HG02588 (cell line): ENCODE measurements at regions not wholly inside any gene's neighbourhood (a gene's known extent, or its start where the extent isn't known, plus 50 kb on each side); places are given as distances from the start of the nearest gene placed in this dataset.

Experiments
- ATAC-seq: cut with Tn5 transposase; IDR thresholded peaks from one replicate; pipeline ENCODE4 v1.9.1; 2021; ENCODE audit warnings: mild to moderate bottlenecking, moderate library complexity; ENCODE audit not compliant: unreplicated experiment

DNA sequence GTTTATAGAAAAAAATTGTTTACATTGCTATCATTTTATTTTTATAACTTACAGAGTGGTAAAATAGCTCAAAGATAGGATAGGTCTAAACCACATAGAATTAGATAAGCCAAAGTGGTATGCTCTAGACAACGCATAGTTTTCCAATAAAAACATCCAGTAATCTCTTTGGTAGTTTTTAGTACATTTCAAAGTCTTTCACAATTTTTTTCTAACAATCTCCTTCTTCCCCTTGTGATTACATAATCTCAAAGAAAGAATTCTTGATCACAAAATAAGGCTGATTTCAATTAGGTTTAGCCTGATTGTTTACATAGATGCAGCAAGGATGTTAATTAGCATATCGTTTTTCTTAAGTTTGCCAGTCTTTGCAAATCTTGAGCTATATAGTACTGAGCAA is 460.0 kb downstream of the FUT8 start:
- no peak for ATAC-seq

DNA sequence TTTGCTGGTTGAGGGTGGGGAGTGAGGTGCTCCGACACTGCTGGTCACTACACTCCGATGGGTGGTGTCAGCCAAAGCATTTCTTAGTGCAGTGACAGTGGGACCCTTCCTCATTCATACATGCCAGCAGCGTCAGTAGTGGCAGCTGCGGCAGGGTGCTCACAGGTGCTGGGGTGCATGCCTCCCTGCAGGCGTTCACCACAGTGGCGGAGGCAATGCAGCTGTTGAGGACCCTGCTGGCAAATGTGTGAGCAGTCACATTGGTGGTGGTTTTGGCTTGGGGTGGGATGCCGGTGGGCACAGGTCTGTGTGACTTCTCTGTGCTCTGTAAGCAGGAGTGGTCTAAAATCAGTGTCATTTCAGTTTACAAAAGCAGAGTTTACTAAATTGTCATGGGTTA is 464.6 kb downstream of the FUT8 start:
- ATAC-seq = no peak

DNA sequence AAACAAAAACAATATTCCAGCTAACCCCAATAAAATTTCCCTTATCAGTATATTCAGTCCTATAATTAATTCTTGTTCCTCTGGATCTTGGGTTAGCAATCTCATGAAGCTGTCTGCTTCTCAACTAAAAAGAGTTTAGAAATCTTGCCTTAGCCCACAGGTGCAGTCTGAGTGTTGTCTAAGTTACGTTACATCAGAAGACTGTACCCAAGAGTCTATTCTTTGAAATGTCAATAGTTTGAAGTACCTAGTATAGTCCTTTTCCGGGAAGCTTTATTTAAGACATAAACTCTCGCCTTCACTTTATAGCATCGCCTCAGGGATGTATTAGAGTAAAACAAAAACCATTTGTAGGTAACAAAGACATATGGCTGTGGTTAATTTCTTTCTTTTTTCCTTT is 465.1 kb downstream of the FUT8 start:
- no peak for ATAC-seq

DNA sequence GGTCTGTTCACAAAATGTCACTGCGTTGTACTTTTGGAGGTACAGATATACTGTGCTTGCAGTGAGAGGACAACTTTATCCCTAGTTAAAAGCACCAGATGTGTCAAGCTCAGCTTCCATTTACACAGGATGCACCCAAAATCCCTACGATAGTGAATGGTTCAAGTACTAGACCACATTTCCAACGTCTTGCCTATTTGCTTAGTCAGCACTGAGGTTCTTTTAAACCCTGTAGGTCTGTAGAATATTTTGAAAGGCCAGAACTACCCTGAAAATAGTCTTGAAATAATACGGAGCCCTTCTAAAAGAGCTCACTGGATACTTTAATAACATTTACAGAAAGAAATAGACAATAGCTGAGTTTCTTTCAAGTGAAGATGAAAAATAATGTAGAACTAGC is 466.1 kb downstream of the FUT8 start:
- ATAC-seq = no peak

DNA sequence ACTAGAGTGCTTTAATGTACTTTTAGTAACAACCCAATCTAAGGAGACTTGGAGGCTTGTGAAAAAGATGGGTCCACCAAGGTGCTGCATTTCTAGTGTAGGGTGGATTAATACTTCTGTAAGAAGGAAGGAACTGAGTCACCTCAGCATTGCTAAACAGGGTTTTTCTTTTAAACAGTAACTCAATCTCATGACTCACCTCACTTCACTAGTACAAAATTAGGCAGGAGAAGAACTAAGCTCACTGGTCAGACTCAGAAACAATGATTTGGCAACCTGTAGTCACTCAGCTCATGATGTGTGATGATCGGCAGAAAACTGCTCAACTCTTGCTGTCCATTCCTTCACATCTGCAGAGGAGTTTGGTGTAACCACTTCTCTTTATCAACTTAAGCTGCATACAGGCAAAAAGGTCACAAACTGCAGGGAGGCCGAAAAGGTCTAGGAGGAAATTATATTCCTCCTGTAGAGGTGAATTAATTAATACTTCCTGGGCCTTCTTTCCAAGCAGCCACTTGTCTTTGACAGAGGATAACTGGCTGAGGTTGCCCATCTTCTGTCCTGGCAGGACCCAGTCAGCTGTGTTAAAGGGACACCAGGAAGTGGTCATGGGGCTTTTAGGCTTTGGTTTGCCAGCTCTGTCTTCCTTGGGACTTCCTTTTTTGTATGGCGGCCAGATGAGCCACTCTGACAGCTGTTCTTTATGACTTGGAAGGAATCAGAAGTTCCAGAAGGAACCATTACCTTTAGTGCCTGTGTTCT is 466.9 kb downstream of the FUT8 start:
- no peak for ATAC-seq

DNA sequence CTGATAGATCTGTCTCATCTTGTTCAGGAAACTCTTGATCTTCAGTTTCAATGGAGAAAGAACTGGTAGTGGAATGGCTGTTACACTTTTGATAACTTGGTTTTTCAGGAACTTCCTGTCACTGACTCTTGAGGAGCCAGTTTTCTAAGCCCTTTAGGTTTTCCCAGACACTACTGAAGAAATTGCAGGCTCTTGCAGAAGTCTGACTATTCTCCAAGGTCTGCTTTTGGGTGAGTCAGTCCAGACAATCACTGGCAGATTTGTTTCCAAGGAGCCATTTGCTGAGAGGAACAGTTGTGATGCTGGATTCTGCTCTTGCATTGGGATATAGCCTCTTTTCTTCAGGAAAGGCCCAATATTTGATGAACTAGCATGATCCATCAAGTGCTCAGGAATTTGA is 468.0 kb downstream of the FUT8 start:
- no peak for ATAC-seq

DNA sequence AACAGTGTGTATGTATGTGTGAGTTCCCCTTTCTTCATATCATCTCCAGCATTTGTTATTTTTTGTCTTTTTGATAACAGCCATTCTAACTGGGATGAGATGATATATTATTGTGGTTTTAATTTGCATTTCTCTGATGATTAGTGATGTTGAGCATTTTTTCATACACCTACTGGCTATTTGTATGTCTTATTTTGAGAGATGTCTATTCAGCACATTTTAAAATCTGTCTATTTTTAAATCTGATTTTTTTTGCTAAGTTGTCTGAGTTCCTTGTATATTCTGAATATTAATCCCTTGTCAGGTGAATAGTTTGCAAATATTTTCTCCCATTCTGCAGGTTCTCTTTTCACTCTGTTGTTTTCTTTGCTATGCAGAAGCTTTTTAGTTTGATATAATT is 469.1 kb downstream of the FUT8 start:
- ATAC-seq = no peak

DNA sequence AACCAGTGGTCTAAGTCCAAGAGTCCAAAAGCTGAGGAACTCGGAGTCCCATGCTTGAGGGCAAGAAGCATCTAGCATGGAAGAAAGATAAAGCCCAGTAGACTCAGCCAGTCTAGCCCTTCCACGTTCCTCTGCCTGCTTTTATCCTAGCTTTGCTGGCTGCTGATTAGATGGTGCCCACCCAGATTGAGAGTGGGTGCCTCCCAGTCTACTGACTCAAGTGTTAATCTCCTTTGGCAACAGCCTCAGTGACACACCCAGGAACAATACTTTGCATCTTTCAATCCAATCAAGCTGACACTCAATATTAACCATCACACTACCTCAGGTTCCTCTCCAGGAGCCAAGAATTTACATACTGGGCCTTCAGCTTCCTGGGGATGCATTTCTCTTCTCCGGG is 476.1 kb downstream of the FUT8 start:
- no peak for ATAC-seq

DNA sequence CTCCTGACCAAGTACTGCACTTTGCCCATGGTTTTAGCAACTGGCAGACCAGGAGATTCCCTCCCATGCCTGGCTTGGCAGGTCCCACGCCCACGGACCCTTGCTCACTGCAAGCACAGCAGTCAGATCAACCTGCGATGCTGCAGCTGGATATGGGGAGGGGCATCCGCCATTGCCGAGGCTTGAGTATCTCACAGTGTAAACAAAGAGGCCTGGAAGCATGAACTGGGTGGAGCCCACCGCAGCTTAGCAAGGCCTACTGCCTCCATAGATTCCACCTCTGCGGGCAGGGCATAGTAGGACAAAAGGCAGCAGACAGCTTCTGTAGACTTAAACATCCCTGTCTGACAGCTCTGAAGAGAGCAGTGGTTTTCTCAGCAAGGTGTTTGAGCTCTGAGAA is 479.8 kb downstream of the FUT8 start:
- no peak for ATAC-seq

DNA sequence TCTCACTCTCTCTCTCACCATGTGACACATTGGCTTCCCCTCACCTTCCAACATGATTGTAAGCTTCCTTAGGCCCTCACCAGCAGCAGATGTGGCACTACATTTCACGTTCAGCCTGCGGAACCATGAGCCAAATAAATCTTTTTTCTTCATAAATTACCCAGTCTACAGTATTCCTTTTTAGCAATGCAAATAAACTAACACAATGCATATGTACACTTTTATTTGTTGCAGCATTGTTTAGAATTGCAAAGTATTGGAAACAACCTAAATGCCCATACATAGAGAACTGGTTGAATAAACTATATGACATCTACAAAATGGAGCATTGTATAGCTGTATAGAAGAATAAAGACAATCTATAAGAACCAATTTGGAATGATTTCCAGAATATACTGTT is 487.6 kb downstream of the FUT8 start:
- no peak for ATAC-seq

DNA sequence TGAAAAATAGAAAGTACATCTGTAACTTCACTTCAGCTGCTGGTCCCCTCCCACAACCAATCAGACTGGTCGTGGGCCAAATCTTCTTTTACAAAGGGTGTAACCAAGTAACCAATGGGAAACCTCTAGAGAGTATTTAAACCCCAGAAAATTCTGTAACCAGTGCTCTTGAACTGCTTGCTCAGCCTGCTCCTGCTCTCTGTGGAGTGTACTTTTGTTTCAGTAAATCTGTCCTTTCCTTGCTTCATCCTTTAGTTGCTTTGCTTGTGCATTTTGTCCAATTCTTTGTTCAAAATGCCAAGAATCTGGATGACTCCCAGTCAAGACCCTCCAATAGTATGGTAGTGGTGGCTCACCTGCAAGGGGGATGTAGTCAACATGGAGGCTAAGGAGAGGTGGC is 489.1 kb downstream of the FUT8 start:
- ATAC-seq = no peak

DNA sequence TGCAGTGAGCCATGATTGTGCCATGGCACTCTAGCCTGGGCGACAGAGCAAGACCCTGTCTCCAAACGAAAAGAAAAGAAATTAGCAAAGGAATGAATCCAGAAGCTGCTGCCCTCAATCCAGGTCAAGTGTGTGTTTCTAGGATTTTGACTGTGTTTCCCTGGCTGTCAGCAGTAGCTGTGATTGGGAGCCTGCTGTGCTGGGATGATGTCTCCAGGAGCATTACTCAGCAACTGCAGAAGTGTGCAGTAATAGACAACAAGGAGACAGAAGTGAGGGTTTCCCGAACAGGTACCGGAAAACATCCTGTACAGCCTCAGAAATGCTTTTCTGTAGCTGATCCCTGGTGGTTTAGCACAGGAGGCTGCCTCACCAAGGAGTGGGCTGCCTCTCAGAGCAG is 492.5 kb downstream of the FUT8 start:
- no peak for ATAC-seq

DNA sequence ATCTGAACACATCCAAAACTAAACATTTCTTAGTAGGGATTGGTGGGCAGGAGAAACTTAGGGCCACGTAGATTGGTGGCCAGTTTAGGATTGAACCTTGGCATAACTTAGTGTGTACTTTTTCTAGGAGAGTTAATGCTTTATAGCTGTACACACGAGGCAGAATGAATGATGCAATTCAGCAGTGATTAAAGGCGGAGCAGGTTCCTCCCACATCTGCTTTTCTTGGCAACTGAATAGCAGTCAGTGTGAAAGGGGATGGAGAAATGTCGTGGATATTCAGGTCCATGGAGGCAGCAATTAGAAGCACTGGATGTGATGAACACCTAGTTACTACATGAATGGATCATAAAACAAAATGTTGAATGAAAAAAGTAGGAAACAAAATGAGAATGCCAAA is 493.8 kb downstream of the FUT8 start:
- no peak for ATAC-seq

DNA sequence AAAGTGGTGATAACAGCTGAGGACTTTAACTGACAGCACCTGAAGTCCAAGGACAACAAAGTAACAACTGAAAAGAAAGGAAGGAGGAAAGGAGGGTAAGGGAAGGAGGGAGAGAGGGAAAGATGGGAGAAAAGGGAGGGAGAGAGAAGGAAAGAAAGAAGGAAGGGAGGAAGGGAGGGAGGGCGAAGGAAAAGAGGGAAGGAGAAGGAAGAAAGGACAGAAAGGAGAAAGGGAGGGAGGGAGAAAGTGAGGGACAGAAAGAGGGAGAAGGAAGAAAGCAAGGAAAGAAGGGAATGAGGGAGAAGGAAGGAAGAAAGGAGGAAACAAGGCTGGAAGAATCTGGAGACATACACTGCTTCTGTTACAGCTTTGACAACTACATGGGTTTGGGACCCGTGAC is 494.4 kb downstream of the FUT8 start:
- ATAC-seq = no peak

DNA sequence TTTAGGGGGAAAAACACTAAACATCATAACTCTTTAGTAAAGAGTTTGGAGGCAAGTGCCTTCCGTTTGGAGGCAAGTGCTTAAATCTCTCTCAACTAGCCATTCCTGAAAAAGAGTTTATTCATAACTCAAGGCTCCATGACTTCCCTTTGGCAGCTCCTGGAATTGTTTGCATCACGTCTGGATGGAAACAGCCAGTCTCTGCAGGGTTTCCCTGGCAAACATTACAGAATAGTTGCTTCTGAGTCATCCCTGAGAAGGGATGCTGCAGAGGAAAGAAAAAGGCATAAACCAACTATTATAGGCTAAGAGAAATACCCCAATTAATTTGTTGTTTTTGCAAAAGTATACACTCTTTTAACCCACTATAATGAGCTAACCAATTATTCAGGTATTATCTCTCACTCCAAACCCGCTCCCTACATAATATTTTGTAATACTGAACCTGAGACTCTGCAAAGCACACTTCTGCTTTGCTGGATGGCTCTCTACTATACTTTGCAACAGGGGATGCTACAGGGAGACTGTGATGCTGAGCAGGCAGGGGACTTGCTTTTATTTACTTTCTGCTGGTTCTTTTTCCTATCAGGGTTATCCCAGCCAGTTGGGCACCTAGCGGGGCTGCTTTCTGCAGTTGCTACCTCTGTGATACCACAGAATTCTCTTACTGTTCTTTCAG is 497.7 kb downstream of the FUT8 start:
- ATAC-seq = no peak

DNA sequence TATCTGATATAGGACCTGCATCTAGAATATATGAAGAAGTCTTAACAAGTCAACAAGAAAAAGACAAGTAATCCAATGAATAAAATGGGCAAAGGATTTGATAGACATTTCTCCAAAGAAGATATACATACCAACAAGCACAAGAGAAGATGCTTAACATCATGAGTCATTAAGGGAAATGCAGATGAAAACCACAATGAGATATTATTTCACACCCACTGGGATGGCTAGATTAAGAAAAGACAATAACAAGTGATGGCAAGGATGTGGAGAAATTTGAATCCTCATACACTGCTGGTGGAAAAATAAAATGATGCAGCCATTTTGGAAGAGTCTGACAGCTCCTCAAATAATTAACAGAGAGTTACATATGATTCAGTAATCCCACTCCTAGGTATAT is 502.6 kb downstream of the FUT8 start:
- ATAC-seq = no peak

DNA sequence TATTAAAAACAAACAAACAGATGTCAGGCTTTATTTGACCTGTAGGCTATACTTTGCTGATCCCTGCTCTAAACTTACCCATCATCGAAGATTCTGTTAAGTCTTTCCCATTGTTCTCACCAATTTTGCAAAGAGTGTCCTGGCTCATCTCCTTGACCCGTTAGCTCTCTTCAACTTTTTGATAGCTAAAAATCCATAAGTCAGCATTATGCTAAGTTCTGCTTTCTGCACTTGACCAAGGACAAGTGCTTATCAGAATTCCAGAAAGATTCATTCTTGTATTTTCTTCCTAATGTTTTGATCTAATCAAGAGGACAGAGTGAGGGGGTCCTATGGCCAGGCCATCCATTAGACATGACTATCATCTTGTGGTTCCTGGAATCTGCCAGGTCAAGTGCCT is 503.5 kb downstream of the FUT8 start:
- ATAC-seq = no peak

DNA sequence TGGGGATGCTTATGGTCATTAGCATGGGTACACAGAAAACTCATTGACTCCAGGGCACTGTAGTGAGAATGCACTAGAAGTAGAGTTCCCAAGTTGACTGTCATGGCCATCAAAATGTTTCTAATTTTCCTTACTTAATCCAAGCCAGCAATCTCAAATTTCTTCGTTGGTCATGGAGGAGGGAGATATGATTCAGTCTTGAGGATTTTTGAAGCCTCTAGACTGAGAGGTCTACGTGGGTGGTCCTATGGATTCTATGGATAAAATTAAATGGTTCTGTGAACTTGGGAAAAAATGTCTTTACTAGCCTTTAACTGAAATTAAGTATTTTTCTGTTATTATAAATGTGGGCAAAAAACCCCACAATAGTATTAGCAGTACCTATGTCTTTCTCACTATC is 508.5 kb downstream of the FUT8 start:
- no peak for ATAC-seq

DNA sequence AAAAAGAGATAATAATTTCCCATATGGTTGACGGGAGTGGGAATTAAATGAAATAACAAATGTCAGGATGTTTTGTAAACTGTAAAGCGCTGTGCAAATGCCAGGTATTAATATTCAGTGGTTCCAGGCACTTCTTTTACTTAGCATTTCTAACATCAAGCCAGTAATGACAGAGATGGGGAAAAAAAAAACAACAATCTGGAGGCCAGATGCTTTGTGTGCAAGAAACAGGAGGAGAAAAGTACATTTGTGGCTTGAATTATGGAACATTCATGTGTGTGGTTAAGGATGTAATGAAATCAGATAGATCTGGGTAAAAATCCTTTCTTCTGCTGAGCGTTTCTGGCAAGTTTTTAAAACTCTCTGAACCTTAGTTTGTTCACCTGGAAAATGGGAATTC is 509.6 kb downstream of the FUT8 start:
- no peak for ATAC-seq

DNA sequence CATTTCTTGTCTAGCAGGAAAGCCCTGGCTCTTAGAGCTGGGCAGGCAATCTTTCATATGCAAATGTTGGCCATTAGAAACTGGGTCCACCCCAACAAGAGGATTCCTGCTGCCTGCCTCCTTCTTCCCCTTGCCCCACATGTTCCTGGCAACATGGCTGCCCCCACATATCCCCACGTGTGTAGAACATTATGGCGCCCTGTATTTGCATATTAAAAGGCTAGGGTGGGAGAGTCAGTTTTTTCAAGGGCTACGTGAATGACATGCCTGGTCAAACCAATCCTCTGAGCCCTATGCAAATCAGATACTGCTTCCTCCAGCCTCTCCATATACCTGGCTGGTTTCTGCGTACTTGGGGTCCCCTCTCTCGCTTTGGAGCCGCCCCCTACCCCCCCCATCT is 514.0 kb downstream of the FUT8 start:
- ATAC-seq = no peak

DNA sequence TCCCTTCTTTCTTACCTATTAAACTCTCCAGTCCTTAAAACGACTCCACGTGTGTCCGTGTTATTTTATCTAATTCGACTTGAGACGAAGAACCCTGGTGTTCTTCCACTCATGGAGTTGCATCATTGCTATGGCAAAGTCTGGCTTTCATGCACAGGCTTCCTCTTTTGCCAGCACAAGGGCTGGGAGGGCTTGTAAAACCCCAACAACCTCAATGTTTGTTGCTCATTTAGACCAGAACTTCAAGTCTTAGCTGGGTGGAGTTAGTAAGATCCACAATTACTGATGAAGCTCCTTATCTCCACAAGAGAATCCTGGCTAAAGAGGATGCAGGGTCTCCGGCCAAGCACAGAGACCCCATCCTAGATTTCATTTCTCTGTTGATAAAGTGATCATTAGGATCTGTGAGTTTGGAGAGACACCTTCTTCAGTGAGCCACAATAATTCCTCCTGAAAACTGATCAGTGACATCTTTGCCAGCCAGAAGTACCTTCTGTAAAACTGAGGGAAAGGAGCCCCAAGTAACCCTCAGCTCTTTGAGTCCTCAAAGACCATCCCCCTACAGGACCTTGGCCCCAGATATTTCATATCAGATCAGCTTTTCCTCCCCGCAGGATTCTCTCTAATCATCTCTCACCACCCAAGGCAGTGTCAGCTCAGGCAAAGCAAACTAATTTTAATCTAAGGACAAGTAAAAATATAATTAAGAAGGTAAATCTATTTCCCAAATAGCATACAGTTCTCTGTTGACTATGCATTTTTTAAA is 514.6 kb downstream of the FUT8 start:
- ATAC-seq = no peak

DNA sequence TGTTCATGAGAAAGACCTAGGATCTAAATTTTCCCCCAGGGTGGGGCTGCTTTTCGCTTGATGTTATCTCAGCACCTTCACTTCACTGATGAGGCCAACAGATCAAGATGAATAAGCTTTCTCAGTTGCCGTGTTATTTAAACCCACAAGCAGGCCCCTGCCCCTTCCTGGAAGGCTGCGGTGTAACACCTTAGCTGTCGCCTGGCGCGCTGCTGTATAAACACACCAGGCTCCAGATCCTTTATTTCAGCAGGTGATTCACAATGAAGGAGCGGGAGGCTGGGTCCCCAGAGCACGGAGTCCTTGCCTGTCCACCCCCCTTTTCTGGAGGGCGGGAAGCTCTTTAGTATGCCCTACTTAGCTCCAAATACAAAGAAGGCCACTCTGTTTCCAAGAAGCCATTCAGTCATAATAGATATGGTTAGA is 515.4 kb downstream of the FUT8 start:
- ATAC-seq = no peak
